ENCODE measurements at regions not wholly inside any gene's neighbourhood (a gene's known extent, or its start where the extent isn't known, plus 50 kb on each side); places are given as distances from the start of the nearest gene placed in this dataset.

DNA sequence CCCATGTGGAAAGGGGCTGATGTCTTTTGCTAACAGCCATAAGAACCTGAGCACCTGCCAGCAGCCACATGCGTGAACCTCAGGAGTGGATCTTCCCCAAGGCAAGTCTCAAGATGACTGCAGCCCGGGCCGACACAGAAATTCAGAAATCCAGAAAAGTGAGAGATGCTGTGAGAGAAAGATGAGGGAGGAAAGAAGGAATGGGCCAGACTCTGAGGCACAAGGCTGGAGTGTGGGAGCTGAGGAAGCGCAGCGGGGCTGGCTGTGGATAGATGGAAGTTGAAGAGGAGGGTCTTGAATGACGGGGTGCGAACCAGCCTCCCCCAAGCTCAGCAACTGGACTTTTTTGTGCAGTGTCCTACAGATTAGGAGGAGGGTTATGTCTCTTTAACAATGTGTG lies 337.8 kb downstream of the GADD45G start:
- TF ChIP-seq GATA2 (IDR thresholded peaks at IDR 0.05; ENCODE audit: low read depth, low read length) (no peak), GATA3 (IDR thresholded peaks at IDR 0.05; ENCODE audit: low read depth, low read length) (no peak)

Measured in SH-SY5Y (cell line).